Fibroblast of lung (primary cell): ENCODE measurements at regions not wholly inside any gene's neighbourhood (a gene's known extent, or its start where the extent isn't known, plus 50 kb on each side); places are given as distances from the start of the nearest gene placed in this dataset.

ENCODE experiments used
- CTCF ChIP-seq, 2 donors: IDR thresholded peaks in 1 of 2; conservative IDR thresholded peaks in 1 of 2; 1 replicate in 1 of 2; 2 replicates in 1 of 2; pipeline ENCODE4 v1.5.1; 2011 to 2012; ENCODE audit warnings: low read length in 2 of 2, control low read depth in 1 of 2, inconsistent platforms in 1 of 2, low read depth in 1 of 2, mild to moderate bottlenecking in 1 of 2
- EZH2 ChIP-seq: IDR thresholded peaks from 2 replicates; pipeline ENCODE4 v1.5.1; 2012; ENCODE audit warnings: low read length, control low read depth, mild to moderate bottlenecking; ENCODE audit errors: missing control alignments

- TF ChIP-seq CTCF (conservative IDR thresholded peaks at IDR 0.05 in 1 of 2, IDR thresholded peaks at IDR 0.05 in 1 of 2; ENCODE audit: low read depth in 1 of 2, low read length in 2 of 2) (no peak), EZH2 (no peak)
These were observed 168.9 kb downstream of the VRK1 start for GRCh38 chr14:96965885-96966595.
